ENCODE measurements at regions not wholly inside any gene's neighbourhood (a gene's known extent, or its start where the extent isn't known, plus 50 kb on each side); places are given as distances from the start of the nearest gene placed in this dataset.

DNA sequence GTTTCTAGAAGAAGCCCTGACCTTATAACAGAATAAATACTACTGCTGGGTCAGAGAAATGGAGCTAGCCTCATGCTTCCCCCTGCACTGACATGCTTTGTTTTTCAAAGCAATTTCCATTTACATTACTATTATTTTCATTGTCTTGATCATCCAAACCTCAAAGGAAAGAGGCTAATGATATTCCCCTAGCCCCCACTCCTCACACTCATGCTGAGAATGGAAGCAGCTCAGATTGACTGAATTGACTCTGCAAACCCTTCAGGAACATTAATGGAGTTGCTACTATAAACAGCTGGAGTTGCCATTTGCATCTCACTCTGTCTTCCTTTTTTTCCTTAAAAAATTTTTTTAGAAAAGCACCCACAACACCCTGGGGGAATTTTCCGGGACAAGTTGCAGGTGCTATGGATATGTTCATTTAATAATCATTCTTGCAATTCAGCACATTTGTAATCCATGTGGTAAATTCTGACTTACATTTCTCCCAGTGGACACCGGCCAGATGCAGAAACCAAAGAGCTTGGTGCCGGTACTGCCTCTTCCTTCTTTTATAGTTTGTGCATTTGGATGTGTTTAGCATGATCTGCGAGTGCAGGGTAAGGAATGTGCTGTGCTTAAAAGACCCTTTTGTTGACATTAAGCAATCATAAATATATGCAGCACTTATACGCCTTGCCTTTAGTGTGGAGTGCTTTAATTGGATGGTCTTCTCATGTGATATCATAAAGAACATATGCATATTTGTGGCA lies 103.3 kb upstream of the OSR1 start:
- Histone ChIP-seq H3K18ac (ENCODE audit: insufficient read length, low read depth, low read length) (no peak overlapping the region), H3K79me2 (ENCODE audit: insufficient read depth, low read length) (no peaks in the 10 kb centered on the region), H2BK12ac (ENCODE audit: insufficient read length, low read depth, low read length) (no peak overlapping the region), H2BK20ac (ENCODE audit: low read depth, low read length, poor library complexity, severe bottlenecking) (no peak overlapping the region), H3K14ac (ENCODE audit: insufficient read depth, low read length) (no peak overlapping the region), H4K5ac (ENCODE audit: insufficient read length, low read depth, low read length) (no peak overlapping the region), H2AFZ (ENCODE audit: low read length) (no peak overlapping the region), H2BK15ac (ENCODE audit: low read depth, low read length) (no peak overlapping the region), H3K27ac (ENCODE audit: insufficient read length, low read depth, low read length) (no peak overlapping the region), H2AK5ac (ENCODE audit: insufficient read length, low read length) (no peak overlapping the region), H3K79me1 (ENCODE audit: insufficient read depth, low read depth, low read length, poor library complexity, severe bottlenecking) (no peaks in the 10 kb centered on the region), H2BK5ac (ENCODE audit: insufficient read length, low read length) (no peak overlapping the region), H2BK120ac (ENCODE audit: low read depth, low read length, poor library complexity, severe bottlenecking) (no peak overlapping the region), H4K20me1 (ENCODE audit: control insufficient read depth, insufficient read depth, insufficient read length) (no peaks in the 10 kb centered on the region), H3K4me1 (ENCODE audit: insufficient read depth, low read length) (peaks cover 11% of the 10 kb centered on the region; the same call in 1 of the 2 replicates), H3K23ac (ENCODE audit: insufficient read length, low read depth, low read length) (no peak overlapping the region), H3K56ac (ENCODE audit: insufficient read length, low read depth, low read length) (no peak overlapping the region), H3K4me2 (ENCODE audit: insufficient read depth, insufficient read length, low read length) (peak overlapping the region; percentile 33), H3K23me2 (ENCODE audit: insufficient read length, low read depth, low read length, poor library complexity, severe bottlenecking) (no peaks in the 10 kb centered on the region), H3K4ac (ENCODE audit: low read depth, low read length) (no peak overlapping the region), H3K9ac (ENCODE audit: extremely low read depth, insufficient read length, low read length) (no peak overlapping the region), H3T11ph (ENCODE audit: low read length) (no peak overlapping the region), H3K27me3 (ENCODE audit: insufficient read depth, low read length) (no peaks in the 10 kb centered on the region), H4K91ac (ENCODE audit: insufficient read length, low read depth, low read length) (no peak overlapping the region), H4K8ac (replicated peaks; ENCODE audit: insufficient read length, low read depth, low read length) (no peak overlapping the region), H3K9me3 (ENCODE audit: control insufficient read depth, low read depth, low read length) (no peaks in the 10 kb centered on the region)
- H3K9me3 Mint-ChIP-seq = peaks cover 4 to 11% of the 10 kb centered on the region in 2 experiments; a peak in 4 of 5 replicates
- no CpG with 5 or more reads among the region's 5 CpGs for WGBS (ENCODE audit: extremely low coverage, insufficient read length, low lambda C conversion rate)
- peaks cover 44 to 48% of the 10 kb centered on the region in 2 experiments for H3K4me1 Mint-ChIP-seq
- TF ChIP-seq, protein P1, sequence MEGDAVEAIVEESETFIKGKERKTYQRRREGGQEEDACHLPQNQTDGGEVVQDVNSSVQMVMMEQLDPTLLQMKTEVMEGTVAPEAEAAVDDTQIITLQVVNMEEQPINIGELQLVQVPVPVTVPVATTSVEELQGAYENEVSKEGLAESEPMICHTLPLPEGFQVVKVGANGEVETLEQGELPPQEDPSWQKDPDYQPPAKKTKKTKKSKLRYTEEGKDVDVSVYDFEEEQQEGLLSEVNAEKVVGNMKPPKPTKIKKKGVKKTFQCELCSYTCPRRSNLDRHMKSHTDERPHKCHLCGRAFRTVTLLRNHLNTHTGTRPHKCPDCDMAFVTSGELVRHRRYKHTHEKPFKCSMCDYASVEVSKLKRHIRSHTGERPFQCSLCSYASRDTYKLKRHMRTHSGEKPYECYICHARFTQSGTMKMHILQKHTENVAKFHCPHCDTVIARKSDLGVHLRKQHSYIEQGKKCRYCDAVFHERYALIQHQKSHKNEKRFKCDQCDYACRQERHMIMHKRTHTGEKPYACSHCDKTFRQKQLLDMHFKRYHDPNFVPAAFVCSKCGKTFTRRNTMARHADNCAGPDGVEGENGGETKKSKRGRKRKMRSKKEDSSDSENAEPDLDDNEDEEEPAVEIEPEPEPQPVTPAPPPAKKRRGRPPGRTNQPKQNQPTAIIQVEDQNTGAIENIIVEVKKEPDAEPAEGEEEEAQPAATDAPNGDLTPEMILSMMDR (conservative IDR thresholded peaks at IDR 0.05) = no peak
- peak overlapping the region; percentile 5 to 61; a peak in 1 of 5 replicates for H3K4me3 Mint-ChIP-seq
- DNase-seq = no peak
- H3K36me3 Mint-ChIP-seq (ENCODE audit: insufficient read depth in 1 of 3, low read depth in 3 of 3) = peaks cover 3 to 10% (median 5%) of the 10 kb centered on the region in 3 experiments; a peak in 4 of 7 replicates
- peak overlapping the region in 2 of 3 experiments; percentile 31 to 45; a peak in 2 of 7 replicates for H3K27ac Mint-ChIP-seq
- no peaks in the 10 kb centered on the region; the same call in 1 of the 2 replicates for H3K27me3 Mint-ChIP-seq (ENCODE audit: low read depth)

Data from H9 (cell line).